GM20000 (cell line): ENCODE measurements at regions not wholly inside any gene's neighbourhood (a gene's known extent, or its start where the extent isn't known, plus 50 kb on each side); places are given as distances from the start of the nearest gene placed in this dataset.

Experiments
- DNase-seq: peaks from one replicate; pipeline ENCODE4 v3.0.0; 2012; ENCODE audit warnings: low spot score
- CTCF ChIP-seq: IDR thresholded peaks from 2 replicates; pipeline ENCODE4 v1.5.1; 2012; ENCODE audit warnings: mild to moderate bottlenecking, control low read depth; ENCODE audit errors: extremely low read depth, missing control alignments

GRCh38 chr11:106449763-106450162 is 372.3 kb downstream of the AASDHPPT start:
- no peak for DNase-seq

GRCh38 chr11:106451228-106451922 is 373.9 kb downstream of the AASDHPPT start:
- no peak for DNase-seq
- no peak for TF ChIP-seq CTCF

More at GRCh38 chr11:106449763-106450162, 372.3 kb downstream of the AASDHPPT start:
- no peak for TF ChIP-seq CTCF

GRCh38 chr11:106456647-106457046 is 379.2 kb downstream of the AASDHPPT start:
- no peak for TF ChIP-seq CTCF
- no peak for DNase-seq

GRCh38 chr11:106457727-106458126 is 380.3 kb downstream of the AASDHPPT start:
- no peak for TF ChIP-seq CTCF
- no peak for DNase-seq

- TF ChIP-seq CTCF: no peak
Measured at GRCh38 chr11:106459135-106459534, 381.7 kb downstream of the AASDHPPT start.

GRCh38 chr11:106461148-106461691 is 383.8 kb downstream of the AASDHPPT start:
- no peak for TF ChIP-seq CTCF

More at GRCh38 chr11:106459135-106459534, 381.7 kb downstream of the AASDHPPT start:
- DNase-seq: no peak

GRCh38 chr11:106461839-106462545 is 384.5 kb downstream of the AASDHPPT start:
- DNase-seq: no peak
- no peak for TF ChIP-seq CTCF

More at GRCh38 chr11:106461148-106461691, 383.8 kb downstream of the AASDHPPT start:
- DNase-seq: no peak
